Endothelial cell of umbilical vein (primary cell): ENCODE measurements at regions not wholly inside any gene's neighbourhood (a gene's known extent, or its start where the extent isn't known, plus 50 kb on each side); places are given as distances from the start of the nearest gene placed in this dataset.

Experiments used
- BruUV-seq: library from RNA; stranded (reverse); fragments of 400-500 nt; replicated peaks from 2 replicates; lab custom pipeline; 2021; lab: Mats Ljungman, UMichigan
- CTCF ChIA-PET: fragments of 300-600, 350-600 bp; sonication (Branson Sonifier 250); formaldehyde crosslinking; loops from one replicate; lab custom pipeline; 2021; ENCODE audit warnings: antibody characterized with exemption, inconsistent platforms; lab: Charles Lee
- POLR2A ChIA-PET: fragments of 300-600, 350-600 bp; sonication (Branson Sonifier 250); formaldehyde crosslinking; loops from one replicate; lab custom pipeline; 2021; ENCODE audit warnings: antibody characterized with exemption, inconsistent platforms; lab: Charles Lee
- DNase-seq: peaks from one replicate; pipeline ENCODE4 v3.0.0-alpha.2; 2011; ENCODE audit warnings: low read depth, low spot score
- FAIRE-seq: peaks from 2 replicates; lab custom pipeline; 2011; peaks lifted over from hg19 to GRCh38; lab: Jason Lieb, UNC
- H2AFZ ChIP-seq: 2 replicates; pipeline ENCODE4 v1.6.0; 2012; ENCODE audit warnings: low read depth, low read length, control low read depth, inconsistent platforms
- H3K27ac ChIP-seq: 2 replicates; pipeline ENCODE4 v1.5.1; 2011; ENCODE audit warnings: low read depth, mild to moderate bottlenecking, control low read depth, low read length, moderate library complexity; ENCODE audit not compliant: insufficient read depth
- H3K27me3 ChIP-seq, 2 experiments: 2 replicates each; pipeline versions ENCODE4 v1.6.0 to v1.6.1; 2011; ENCODE audit warnings: low read length in 2 of 2, mixed read lengths in 1 of 2; ENCODE audit not compliant: control insufficient read depth in 2 of 2, insufficient read depth in 2 of 2
- H3K36me3 ChIP-seq, 2 experiments: 2 replicates in 1 of 2; 3 replicates in 1 of 2; pipeline ENCODE4 v1.5.1; 2011; ENCODE audit warnings: low read length in 2 of 2, mild to moderate bottlenecking in 1 of 2, moderate library complexity in 1 of 2; ENCODE audit not compliant: control insufficient read depth in 2 of 2, insufficient read depth in 2 of 2; ENCODE audit errors: extremely low read depth in 1 of 2
- H3K4me1 ChIP-seq: 3 replicates; pipeline ENCODE4 v1.5.1; 2011; ENCODE audit warnings: mild to moderate bottlenecking, low read length; ENCODE audit not compliant: control insufficient read depth, insufficient read depth; ENCODE audit errors: extremely low read depth
- H3K4me2 ChIP-seq: 2 replicates; pipeline ENCODE4 v1.6.1; 2011; ENCODE audit warnings: low read length, control low read depth, mixed read lengths; ENCODE audit not compliant: insufficient read depth
- H3K4me3 ChIP-seq, 3 experiments: fragments of 200-600 bp in 1 of 3; sonication (generic), shearing (Covaris generic) in 1 of 3; replicated peaks in 1 of 3; 2 replicates each; pipeline ENCODE4 v1.5.1; 2011 to 2016; ENCODE audit warnings: control low read depth in 3 of 3, low read length in 3 of 3, mild to moderate bottlenecking in 2 of 3, inconsistent platforms in 1 of 3, low read depth in 1 of 3, moderate library complexity in 1 of 3; ENCODE audit not compliant: insufficient read depth in 1 of 3
- H3K79me2 ChIP-seq: 2 replicates; pipeline ENCODE4 v1.6.0; 2012; ENCODE audit warnings: low read length, inconsistent platforms; ENCODE audit not compliant: control insufficient read depth, insufficient read depth
- H3K9ac ChIP-seq: replicated peaks from 2 replicates; pipeline ENCODE3; 2011; ENCODE audit warnings: low read length, control low read depth; ENCODE audit not compliant: insufficient read depth; ENCODE audit errors: extremely low read depth
- H3K9me1 ChIP-seq: replicated peaks from 3 replicates; pipeline ENCODE4 v1.6.0; 2011; ENCODE audit warnings: mild to moderate bottlenecking, low read length; ENCODE audit not compliant: control insufficient read depth, insufficient read depth; ENCODE audit errors: extremely low read depth
- H3K9me3 ChIP-seq: replicated peaks from 2 replicates; pipeline ENCODE4 v1.5.1; 2012; ENCODE audit warnings: low read length, inconsistent platforms; ENCODE audit not compliant: control insufficient read depth, insufficient read depth
- H4K20me1 ChIP-seq: replicated peaks from 2 replicates; pipeline ENCODE3; 2011; ENCODE audit warnings: mild to moderate bottlenecking, low read length; ENCODE audit not compliant: control insufficient read depth, insufficient read depth; ENCODE audit errors: extremely low read depth
- CTCF ChIP-seq, 2 donors: IDR thresholded peaks; 1 replicate in 1 of 2; 2 replicates in 1 of 2; pipeline ENCODE4 v1.5.1; 2011; ENCODE audit warnings: low read length in 2 of 2, mild to moderate bottlenecking in 2 of 2, moderate library complexity in 2 of 2, control low read depth in 1 of 2, inconsistent platforms in 1 of 2, low read depth in 1 of 2; ENCODE audit not compliant: insufficient read depth in 1 of 2; ENCODE audit errors: extremely low read depth in 1 of 2
- EZH2 ChIP-seq: IDR thresholded peaks from 2 replicates; pipeline ENCODE4 v1.6.1; 2012; ENCODE audit warnings: borderline replicate concordance, low read depth, mild to moderate bottlenecking, moderate library complexity, low read length, inconsistent platforms; ENCODE audit not compliant: severe bottlenecking
- FOS ChIP-seq: IDR thresholded peaks from 2 replicates; pipeline ENCODE4 v1.6.1; 2011; ENCODE audit warnings: mild to moderate bottlenecking, low read length, moderate library complexity, borderline replicate concordance; ENCODE audit not compliant: insufficient read depth
- GATA2 ChIP-seq: IDR thresholded peaks from 2 replicates; pipeline ENCODE4 v1.7.0; 2011; ENCODE audit warnings: low read depth, mild to moderate bottlenecking, moderate library complexity, mixed read lengths, low read length; ENCODE audit not compliant: insufficient read length, insufficient read depth
- JUN ChIP-seq: IDR thresholded peaks from 2 replicates; pipeline ENCODE4 v1.6.1; 2011; ENCODE audit warnings: borderline replicate concordance, low read depth; ENCODE audit not compliant: insufficient read length, insufficient read depth
- MAX ChIP-seq: IDR thresholded peaks from 2 replicates; pipeline ENCODE4 v1.6.1; 2011; ENCODE audit not compliant: insufficient read depth, insufficient read length
- MYC ChIP-seq: IDR thresholded peaks from one replicate; pipeline ENCODE4 v1.6.1; 2011; ENCODE audit warnings: mild to moderate bottlenecking, low read depth, low read length
- POLR2A ChIP-seq: IDR thresholded peaks from 2 replicates; pipeline ENCODE4 v1.6.1; 2012; ENCODE audit warnings: low read depth, mild to moderate bottlenecking, control low read depth, low read length
- POLR2AphosphoS5 ChIP-seq: IDR thresholded peaks from 2 replicates; pipeline ENCODE4 v1.6.1; 2012; ENCODE audit warnings: low read depth, mild to moderate bottlenecking, control low read depth, low read length, moderate library complexity; ENCODE audit not compliant: insufficient read depth
- dilution Hi-C: fragments of 300-500 bp; cut with MboI; formaldehyde crosslinking; loops from one replicate; pipeline ENCODE4 v1.15.0; 2019; ENCODE audit warnings: low sequenced_read_pairs; ENCODE audit not compliant: extremely low pct_ligation_motif_present
- intact Hi-C: fragments of 100-400 bp; cut with micrococcal nuclease; formaldehyde crosslinking; loops from one replicate; pipeline ENCODE4 v1.10.0; 2022

- H2AFZ ChIP-seq: no peak overlapping the region
- DNase-seq (no peak), FAIRE-seq (no peak)
- no peak overlapping the region for H3K9ac ChIP-seq
- no peaks in the 10 kb centered on the region for H3K9me1 ChIP-seq
- dilution Hi-C loops (no loop called here), intact Hi-C loops (no loop called here)
- no peaks in the 10 kb centered on the region for H4K20me1 ChIP-seq
- H3K4me1 ChIP-seq: no peaks in the 10 kb centered on the region
- H3K36me3 ChIP-seq: no peaks in the 10 kb centered on the region
- ChIA-PET CTCF (no interaction called here), POLR2A (no interaction called here)
- no peak overlapping the region for H3K4me2 ChIP-seq
- H3K4me3 ChIP-seq: no peak overlapping the region
- no peaks in the 10 kb centered on the region for H3K79me2 ChIP-seq
- BruUV-seq: no TSS peak
- H3K9me3 ChIP-seq: no peaks in the 10 kb centered on the region
- TF ChIP-seq POLR2AphosphoS5: no peak
- TF ChIP-seq MAX: no peak
- TF ChIP-seq CTCF (IDR thresholded peaks at IDR 0.05; ENCODE audit: extremely low read depth in 1 of 2, insufficient read depth in 1 of 2, low read depth in 1 of 2, low read length in 2 of 2): no peak
- TF ChIP-seq JUN: no peak
- no peak for TF ChIP-seq GATA2
- no peak for TF ChIP-seq EZH2
- TF ChIP-seq MYC: no peak
- TF ChIP-seq FOS: no peak
- no peak for TF ChIP-seq POLR2A
- H3K27me3 ChIP-seq: no peaks in the 10 kb centered on the region
- no peak overlapping the region for H3K27ac ChIP-seq
Measured at GRCh38 chrX:122914256-122914655, 269.8 kb upstream of the GRIA3 start.
